ENCODE measurements at regions not wholly inside any gene's neighbourhood (a gene's known extent, or its start where the extent isn't known, plus 50 kb on each side); places are given as distances from the start of the nearest gene placed in this dataset.
A peak's percentile ranks its signal among the peaks of the same experiment; 100 is the strongest.
"Not testable (repeated sequence)": the region's sequence is repeated elsewhere in the genome, so short reads cannot be mapped to it uniquely, and the experiment has no call there.

DNA sequence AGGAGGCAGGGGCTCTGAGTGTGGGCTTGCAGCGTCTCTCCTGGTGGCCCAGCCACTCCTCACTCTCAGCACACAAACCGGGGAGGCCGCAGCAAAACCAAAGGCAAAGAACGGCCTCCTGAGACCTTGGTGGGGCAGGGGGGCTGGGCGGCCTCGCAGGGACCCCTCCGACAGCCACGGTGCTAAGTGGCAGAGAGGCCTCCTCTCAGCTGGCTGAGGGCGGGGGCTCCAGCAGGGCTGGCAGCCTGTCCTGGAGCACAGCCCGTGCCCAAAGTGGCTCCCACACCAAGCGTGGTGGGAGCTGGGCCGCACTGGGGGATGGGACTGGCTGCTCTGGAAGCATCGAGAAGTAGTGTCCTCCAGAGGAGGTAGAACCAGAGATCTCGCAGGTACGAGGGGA, 334.4 kb downstream of the QKI start:
- no peak overlapping the region for H3K4me3 Mint-ChIP-seq (ENCODE audit: unreplicated experiment)
- H3K4me1 Mint-ChIP-seq (ENCODE audit: low read depth): peaks cover 23% of the 10 kb centered on the region
- H3K9me3 Mint-ChIP-seq (ENCODE audit: low read depth): no peaks in the 10 kb centered on the region
- peaks cover 4% of the 10 kb centered on the region for H3K36me3 Mint-ChIP-seq (ENCODE audit: low read depth)
- TF ChIP-seq, protein P1, sequence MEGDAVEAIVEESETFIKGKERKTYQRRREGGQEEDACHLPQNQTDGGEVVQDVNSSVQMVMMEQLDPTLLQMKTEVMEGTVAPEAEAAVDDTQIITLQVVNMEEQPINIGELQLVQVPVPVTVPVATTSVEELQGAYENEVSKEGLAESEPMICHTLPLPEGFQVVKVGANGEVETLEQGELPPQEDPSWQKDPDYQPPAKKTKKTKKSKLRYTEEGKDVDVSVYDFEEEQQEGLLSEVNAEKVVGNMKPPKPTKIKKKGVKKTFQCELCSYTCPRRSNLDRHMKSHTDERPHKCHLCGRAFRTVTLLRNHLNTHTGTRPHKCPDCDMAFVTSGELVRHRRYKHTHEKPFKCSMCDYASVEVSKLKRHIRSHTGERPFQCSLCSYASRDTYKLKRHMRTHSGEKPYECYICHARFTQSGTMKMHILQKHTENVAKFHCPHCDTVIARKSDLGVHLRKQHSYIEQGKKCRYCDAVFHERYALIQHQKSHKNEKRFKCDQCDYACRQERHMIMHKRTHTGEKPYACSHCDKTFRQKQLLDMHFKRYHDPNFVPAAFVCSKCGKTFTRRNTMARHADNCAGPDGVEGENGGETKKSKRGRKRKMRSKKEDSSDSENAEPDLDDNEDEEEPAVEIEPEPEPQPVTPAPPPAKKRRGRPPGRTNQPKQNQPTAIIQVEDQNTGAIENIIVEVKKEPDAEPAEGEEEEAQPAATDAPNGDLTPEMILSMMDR (IDR thresholded peaks at IDR 0.05): no peak
- no peak overlapping the region for H3K27ac Mint-ChIP-seq (ENCODE audit: unreplicated experiment)
- peak; percentile 77 for DNase-seq (ENCODE audit: low spot score)
- H3K27me3 Mint-ChIP-seq (ENCODE audit: low read depth): no peaks in the 10 kb centered on the region

DNA sequence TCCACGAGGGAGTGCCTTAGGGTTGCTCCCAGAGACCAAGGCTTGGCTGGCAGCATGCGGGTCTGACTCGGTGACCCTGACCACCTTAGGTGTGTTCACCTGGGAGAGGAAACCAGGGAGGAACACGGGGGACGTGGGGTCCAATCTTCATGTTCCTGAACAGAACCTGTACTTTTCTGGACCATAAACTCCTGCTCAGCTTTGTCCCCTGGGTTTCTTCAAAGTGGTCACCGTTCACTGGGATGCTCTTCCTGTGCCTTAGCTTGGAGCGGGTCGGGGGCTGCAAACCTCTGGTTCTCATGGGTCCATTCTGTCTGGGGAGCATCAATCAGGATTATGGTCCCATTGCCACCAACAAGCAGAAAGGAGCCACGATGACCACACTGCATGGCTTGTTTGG, 333.5 kb downstream of the QKI start:
- TF ChIP-seq, protein P1 (IDR thresholded peaks at IDR 0.05): no peak
- Mint-ChIP-seq H3K9me3 (ENCODE audit: low read depth) (no peaks in the 10 kb centered on the region), H3K4me1 (ENCODE audit: low read depth) (peaks cover 23% of the 10 kb centered on the region), H3K27me3 (ENCODE audit: low read depth) (no peaks in the 10 kb centered on the region), H3K36me3 (ENCODE audit: low read depth) (peaks cover 4% of the 10 kb centered on the region), H3K4me3 (ENCODE audit: unreplicated experiment) (no peak overlapping the region), H3K27ac (ENCODE audit: unreplicated experiment) (no peak overlapping the region)
- DNase-seq (ENCODE audit: low spot score): peak; percentile 55

DNA sequence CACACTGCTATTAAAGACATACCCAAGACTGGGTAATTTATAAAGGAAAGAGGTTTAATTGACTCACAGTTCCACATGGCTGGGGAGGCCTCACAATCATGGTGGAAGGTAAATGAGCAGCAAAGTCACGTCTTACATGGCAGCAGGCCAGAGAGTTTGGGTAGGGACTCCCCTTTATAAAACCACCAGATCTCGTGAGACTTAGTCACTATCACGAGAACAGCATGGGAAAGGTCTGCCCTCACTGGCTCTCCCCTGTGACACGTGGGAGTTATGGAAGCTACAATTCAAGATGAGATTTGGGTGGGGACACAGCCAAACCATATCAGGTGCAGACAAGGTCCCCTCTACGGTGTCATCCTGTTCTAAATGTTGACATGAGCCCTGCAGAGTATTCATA, 332.5 kb downstream of the QKI start:
- DNase-seq (ENCODE audit: low spot score); H3K9me3 Mint-ChIP-seq (ENCODE audit: low read depth); H3K36me3 Mint-ChIP-seq (ENCODE audit: low read depth); H3K27me3 Mint-ChIP-seq (ENCODE audit: low read depth); H3K4me3 Mint-ChIP-seq (ENCODE audit: unreplicated experiment); H3K27ac Mint-ChIP-seq (ENCODE audit: unreplicated experiment): not testable (repeated sequence)
- H3K4me1 Mint-ChIP-seq (ENCODE audit: low read depth): peaks cover 23% of the 10 kb centered on the region

DNA sequence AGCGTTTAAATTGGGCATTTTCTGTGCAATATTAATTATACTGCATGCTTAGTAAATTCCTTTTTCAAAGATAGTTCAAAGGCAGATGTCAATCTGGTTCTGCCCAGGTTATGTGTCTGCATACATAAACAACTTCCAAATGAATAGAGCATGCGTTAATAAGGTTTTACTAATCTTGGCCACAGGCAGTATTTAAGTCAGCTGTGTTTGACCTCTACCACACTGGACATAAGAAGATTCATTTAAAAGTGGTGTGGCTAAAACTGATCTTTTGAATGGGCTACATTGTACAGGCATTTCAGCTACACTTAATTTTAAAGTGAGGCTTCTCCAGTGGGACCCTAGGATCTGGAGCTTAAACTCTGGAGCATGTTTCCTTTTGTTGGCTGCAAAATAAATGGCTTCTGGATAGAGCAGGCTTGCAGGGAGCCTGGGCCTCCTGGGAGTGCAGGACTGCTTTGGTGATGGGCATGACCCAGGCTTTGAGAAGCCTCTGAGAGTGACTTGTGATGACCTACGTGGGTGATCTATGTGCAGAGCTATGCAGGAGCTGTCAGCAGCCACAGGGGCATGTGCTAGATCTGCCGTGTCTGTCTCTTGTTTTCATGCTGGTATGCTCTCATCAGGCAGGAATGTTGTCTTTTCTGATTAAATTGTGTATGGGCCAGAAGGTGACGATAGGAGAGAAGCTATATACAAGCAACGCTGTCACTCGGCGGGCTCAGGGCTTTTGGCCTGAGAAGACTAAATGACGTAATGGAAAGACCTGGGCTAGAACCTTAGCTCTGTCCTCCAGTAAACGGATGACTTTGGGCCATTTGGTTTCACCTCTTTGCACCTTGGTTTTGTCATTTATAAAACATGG, 331.2 kb downstream of the QKI start:
- H3K4me3 Mint-ChIP-seq (ENCODE audit: unreplicated experiment): no peak overlapping the region
- peak overlapping the region; percentile 88 for H3K27ac Mint-ChIP-seq (ENCODE audit: unreplicated experiment)

DNA sequence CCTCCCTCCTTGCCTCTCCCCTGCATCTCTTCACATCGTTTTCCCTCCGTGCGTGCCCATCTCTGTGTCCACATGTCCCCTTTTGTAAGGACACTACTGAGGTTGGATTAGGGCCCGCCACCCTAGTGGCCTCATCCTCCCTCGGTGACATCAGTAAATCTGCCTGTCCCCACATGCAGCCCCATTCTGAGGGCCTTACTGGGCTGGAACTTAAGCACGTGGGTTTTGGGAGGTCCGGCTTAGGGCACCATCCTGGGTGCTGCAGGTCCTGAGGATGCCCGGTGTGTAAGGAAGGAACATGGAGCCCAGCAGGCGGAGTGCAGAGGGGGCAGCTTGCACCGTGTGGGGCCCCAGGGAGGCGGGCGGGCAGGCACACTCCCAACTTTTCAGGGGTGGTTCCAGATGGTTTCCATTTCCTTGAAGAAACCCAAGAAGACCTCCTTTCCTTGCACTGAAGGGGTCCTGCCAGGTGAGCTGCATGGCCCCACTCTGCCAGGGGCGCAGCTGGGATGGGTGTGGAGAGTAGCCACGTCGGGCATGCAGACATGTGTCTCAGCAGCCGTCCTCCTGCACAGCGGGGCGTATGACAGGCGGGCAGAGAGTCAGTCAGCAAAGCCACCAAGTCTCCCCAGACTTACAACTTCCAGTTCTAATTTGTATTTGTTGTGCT, 329.9 kb downstream of the QKI start:
- Mint-ChIP-seq H3K4me1 (ENCODE audit: low read depth) (peaks cover 23% of the 10 kb centered on the region), H3K36me3 (ENCODE audit: low read depth) (no peaks in the 10 kb centered on the region), H3K27ac (ENCODE audit: unreplicated experiment) (no peak overlapping the region), H3K4me3 (ENCODE audit: unreplicated experiment) (no peak overlapping the region), H3K27me3 (ENCODE audit: low read depth) (no peaks in the 10 kb centered on the region), H3K9me3 (ENCODE audit: low read depth) (no peaks in the 10 kb centered on the region)
- TF ChIP-seq, protein P1 (IDR thresholded peaks at IDR 0.05): no peak
- DNase-seq (ENCODE audit: low spot score): no peak

More for the DNA sequence above, 331.2 kb downstream of the QKI start:
- TF ChIP-seq, protein P1 (IDR thresholded peaks at IDR 0.05): no peak
- H3K9me3 Mint-ChIP-seq (ENCODE audit: low read depth): no peaks in the 10 kb centered on the region
- no peak for DNase-seq (ENCODE audit: low spot score)
- peaks cover 23% of the 10 kb centered on the region for H3K4me1 Mint-ChIP-seq (ENCODE audit: low read depth)
- H3K27me3 Mint-ChIP-seq (ENCODE audit: low read depth): no peaks in the 10 kb centered on the region
- no peaks in the 10 kb centered on the region for H3K36me3 Mint-ChIP-seq (ENCODE audit: low read depth)
